ENCODE measurements at regions not wholly inside any gene's neighbourhood (a gene's known extent, or its start where the extent isn't known, plus 50 kb on each side); places are given as distances from the start of the nearest gene placed in this dataset.

DNA sequence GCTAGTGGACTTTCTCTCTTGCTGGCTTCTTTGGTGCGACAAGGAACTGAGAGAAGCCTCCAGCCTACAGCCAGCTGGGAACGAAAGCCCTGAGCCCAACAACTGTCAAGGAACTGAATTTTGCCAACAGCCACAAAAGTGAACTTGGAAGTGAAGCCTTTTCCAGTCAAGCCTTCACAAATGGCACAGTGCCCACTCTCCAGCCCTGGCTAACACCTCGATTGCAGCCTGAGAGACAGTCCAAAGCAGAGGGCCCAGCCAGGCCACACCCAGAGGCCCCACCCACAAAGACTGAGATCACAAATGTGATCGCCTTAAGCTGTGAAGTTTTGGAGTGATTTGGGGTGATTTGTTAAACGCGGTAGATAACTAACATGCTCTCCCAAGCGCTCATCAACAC lies 244.6 kb upstream of the SDK2 start:
- Histone ChIP-seq H2AK5ac (ENCODE audit: low read depth, low read length) (no peak overlapping the region), H4K20me1 (replicated peaks in 1 of 2; ENCODE audit: control insufficient read depth in 1 of 2, insufficient read depth in 2 of 2, low read length in 2 of 2) (no peaks in the 10 kb centered on the region), H3K56ac (replicated peaks; ENCODE audit: insufficient read length, low read depth, low read length) (no peak overlapping the region), H2BK15ac (ENCODE audit: low read length) (no peak overlapping the region), H2BK20ac (ENCODE audit: low read length) (no peak overlapping the region), H3K4me2 (ENCODE audit: insufficient read depth in 1 of 2, low read depth in 2 of 2, low read length in 2 of 2) (no peak overlapping the region), H3K23ac (ENCODE audit: insufficient read length) (no peak overlapping the region), H3K14ac (ENCODE audit: insufficient read length) (no peak overlapping the region), H3K36me3 (ENCODE audit: control insufficient read depth in 2 of 4, insufficient read depth in 4 of 4, low read length in 3 of 4) (no peaks in the 10 kb centered on the region), H3K23me2 (ENCODE audit: low read depth, low read length) (no peaks in the 10 kb centered on the region; the same call in 1 of the 2 replicates), H3K4me3 (ENCODE audit: extremely low read depth in 1 of 4, insufficient read depth in 2 of 4, low read depth in 3 of 4, low read length in 4 of 4) (no peak overlapping the region), H2BK12ac (ENCODE audit: low read depth, low read length) (no peak overlapping the region), H3K79me1 (ENCODE audit: low read depth, low read length) (no peaks in the 10 kb centered on the region), H4K91ac (replicated peaks; ENCODE audit: insufficient read length, low read length) (no peak overlapping the region), H3K27me3 (replicated peaks in 1 of 4; ENCODE audit: control insufficient read depth in 3 of 4, extremely low read depth in 1 of 4, insufficient read depth in 3 of 4, low read length in 3 of 4) (no peaks in the 10 kb centered on the region), H2BK120ac (replicated peaks; ENCODE audit: low read depth, low read length) (no peak overlapping the region), H3K4ac (replicated peaks; ENCODE audit: insufficient read length, low read depth, low read length) (no peak overlapping the region), H2AFZ (ENCODE audit: low read length) (no peak overlapping the region), H2BK5ac (ENCODE audit: low read depth, low read length) (no peak overlapping the region), H3K27ac (ENCODE audit: low read depth, low read length) (no peak overlapping the region), H3K4me1 (replicated peaks in 1 of 4; ENCODE audit: control insufficient read depth in 3 of 4, insufficient read depth in 4 of 4, low read length in 3 of 4) (no peaks in the 10 kb centered on the region), H3K9me3 (ENCODE audit: insufficient read depth in 2 of 2, low read depth in 1 of 2, low read length in 1 of 2) (no peaks in the 10 kb centered on the region), H3K79me2 (ENCODE audit: control insufficient read depth in 1 of 2, insufficient read depth in 2 of 2, low read length in 2 of 2) (no peaks in the 10 kb centered on the region), H4K5ac (ENCODE audit: insufficient read length, low read depth, low read length) (no peak overlapping the region), H4K8ac (ENCODE audit: extremely low read depth, insufficient read depth, low read length) (no peak overlapping the region), H3K18ac (ENCODE audit: extremely low read depth, low read length) (no peak overlapping the region), H3K9ac (replicated peaks in 1 of 4; ENCODE audit: extremely low read depth in 1 of 4, low read depth in 3 of 4, low read length in 3 of 4) (no peak overlapping the region)
- POLR2A ChIA-PET (ENCODE audit: partially characterized antibody): no interaction called here
- no peak for FAIRE-seq
- CTCF ChIA-PET (ENCODE audit: partially characterized antibody): interaction anchor here (1.2 to 1.3 kb wide), 3 partner anchors 8 to 41 kb away, joined by 3 to 4 read pairs (median 3); no protein-coding TSS in a partner anchor
- no peak for DNase-seq (ENCODE audit: low read depth in 1 of 2, low spot score in 2 of 2)
- WGBS, 2 experiments (ENCODE audit: extremely low coverage in 1 of 2, insufficient coverage in 1 of 2, insufficient read length in 1 of 2, insufficient replicate concordance in 2 of 2, low coverage in 1 of 2, low lambda C conversion rate in 2 of 2, missing lambda C conversion rate in 1 of 2): 93% methylated on average over 5 of the region's 7 CpGs; no CpG with 5 or more reads in 1 of the 2 experiments
- TF ChIP-seq EZH2 (IDR thresholded peaks at IDR 0.05; ENCODE audit: low read depth, low read length, severe bottlenecking) (no peak), SRF (IDR thresholded peaks at IDR 0.05; ENCODE audit: low read depth, low read length) (no peak), SIN3A (conservative IDR thresholded peaks at IDR 0.05 in 1 of 2, IDR thresholded peaks at IDR 0.05 in 1 of 2; ENCODE audit: low read depth in 1 of 2, low read length in 2 of 2) (no peak), MAFK (IDR thresholded peaks at IDR 0.05; ENCODE audit: low read depth, low read length) (no peak), JUND (IDR thresholded peaks at IDR 0.05; ENCODE audit: low read length) (no peak), BACH1 (IDR thresholded peaks at IDR 0.05; ENCODE audit: low read length) (no peak), ASH2L (IDR thresholded peaks at IDR 0.05; ENCODE audit: low read length) (no peak), CHD1 (IDR thresholded peaks at IDR 0.05; ENCODE audit: low read depth, low read length) (no peak), CEBPB (IDR thresholded peaks at IDR 0.05; ENCODE audit: low read depth, low read length) (no peak), GTF2F1 (IDR thresholded peaks at IDR 0.05; ENCODE audit: borderline replicate concordance, low read depth, low read length) (no peak), POLR2A (IDR thresholded peaks at IDR 0.05; ENCODE audit: control extremely low read depth in 1 of 2, low read depth in 2 of 2, low read length in 2 of 2) (no peak)
- TF ChIP-seq, protein P1, sequence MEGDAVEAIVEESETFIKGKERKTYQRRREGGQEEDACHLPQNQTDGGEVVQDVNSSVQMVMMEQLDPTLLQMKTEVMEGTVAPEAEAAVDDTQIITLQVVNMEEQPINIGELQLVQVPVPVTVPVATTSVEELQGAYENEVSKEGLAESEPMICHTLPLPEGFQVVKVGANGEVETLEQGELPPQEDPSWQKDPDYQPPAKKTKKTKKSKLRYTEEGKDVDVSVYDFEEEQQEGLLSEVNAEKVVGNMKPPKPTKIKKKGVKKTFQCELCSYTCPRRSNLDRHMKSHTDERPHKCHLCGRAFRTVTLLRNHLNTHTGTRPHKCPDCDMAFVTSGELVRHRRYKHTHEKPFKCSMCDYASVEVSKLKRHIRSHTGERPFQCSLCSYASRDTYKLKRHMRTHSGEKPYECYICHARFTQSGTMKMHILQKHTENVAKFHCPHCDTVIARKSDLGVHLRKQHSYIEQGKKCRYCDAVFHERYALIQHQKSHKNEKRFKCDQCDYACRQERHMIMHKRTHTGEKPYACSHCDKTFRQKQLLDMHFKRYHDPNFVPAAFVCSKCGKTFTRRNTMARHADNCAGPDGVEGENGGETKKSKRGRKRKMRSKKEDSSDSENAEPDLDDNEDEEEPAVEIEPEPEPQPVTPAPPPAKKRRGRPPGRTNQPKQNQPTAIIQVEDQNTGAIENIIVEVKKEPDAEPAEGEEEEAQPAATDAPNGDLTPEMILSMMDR (IDR thresholded peaks at IDR 0.05; ENCODE audit: control extremely low read depth in 1 of 3, insufficient read depth in 1 of 3, low read depth in 1 of 3, low read length in 3 of 3): no peak
- TF ChIP-seq, protein P2, sequence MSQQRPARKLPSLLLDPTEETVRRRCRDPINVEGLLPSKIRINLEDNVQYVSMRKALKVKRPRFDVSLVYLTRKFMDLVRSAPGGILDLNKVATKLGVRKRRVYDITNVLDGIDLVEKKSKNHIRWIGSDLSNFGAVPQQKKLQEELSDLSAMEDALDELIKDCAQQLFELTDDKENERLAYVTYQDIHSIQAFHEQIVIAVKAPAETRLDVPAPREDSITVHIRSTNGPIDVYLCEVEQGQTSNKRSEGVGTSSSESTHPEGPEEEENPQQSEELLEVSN (IDR thresholded peaks at IDR 0.05): no peak
